ENCODE measurements at regions not wholly inside any gene's neighbourhood (a gene's known extent, or its start where the extent isn't known, plus 50 kb on each side); places are given as distances from the start of the nearest gene placed in this dataset.
"Not testable (repeated sequence)": the region's sequence is repeated elsewhere in the genome, so short reads cannot be mapped to it uniquely, and the experiment has no call there.

DNA sequence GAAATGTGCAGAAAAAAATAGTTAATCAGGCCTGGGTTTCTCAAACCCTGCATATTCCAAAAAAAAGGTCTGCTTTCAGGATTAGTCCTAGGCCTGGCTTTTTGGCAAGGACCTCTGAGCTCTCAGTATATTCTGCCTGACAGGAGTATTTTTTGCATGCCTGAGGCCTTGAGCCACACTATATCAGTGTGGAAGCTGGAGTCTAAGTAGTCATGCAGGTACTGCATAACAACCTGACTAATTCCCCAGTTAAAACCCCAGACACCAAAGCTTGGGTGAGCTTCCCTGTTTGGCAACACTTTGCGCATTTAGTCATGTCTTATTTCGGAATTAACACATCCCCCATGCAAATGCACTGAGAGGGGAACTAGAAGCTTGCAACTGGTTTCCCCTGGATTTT is 359.5 kb downstream of the CETN3 start:
- DNase-seq, result no peak

DNA sequence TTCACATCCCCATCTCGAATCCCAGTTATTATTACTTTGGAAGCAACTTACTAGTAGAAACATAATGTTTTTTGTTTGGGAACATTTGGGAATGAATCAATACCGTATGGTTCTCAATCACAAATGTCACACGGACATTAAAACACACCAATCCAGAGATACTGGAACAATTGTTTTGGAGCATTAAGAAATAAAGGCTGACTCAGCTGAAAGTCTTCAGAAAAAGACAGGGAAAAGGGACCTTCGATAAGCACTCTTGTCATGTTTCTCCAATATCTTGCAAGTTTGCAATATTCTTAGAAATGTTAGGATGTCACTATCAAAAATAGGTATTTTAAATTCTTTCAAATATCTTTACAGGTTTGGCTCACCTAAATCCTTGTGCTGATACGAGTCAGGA is 362.4 kb downstream of the CETN3 start:
- no peak for DNase-seq

DNA sequence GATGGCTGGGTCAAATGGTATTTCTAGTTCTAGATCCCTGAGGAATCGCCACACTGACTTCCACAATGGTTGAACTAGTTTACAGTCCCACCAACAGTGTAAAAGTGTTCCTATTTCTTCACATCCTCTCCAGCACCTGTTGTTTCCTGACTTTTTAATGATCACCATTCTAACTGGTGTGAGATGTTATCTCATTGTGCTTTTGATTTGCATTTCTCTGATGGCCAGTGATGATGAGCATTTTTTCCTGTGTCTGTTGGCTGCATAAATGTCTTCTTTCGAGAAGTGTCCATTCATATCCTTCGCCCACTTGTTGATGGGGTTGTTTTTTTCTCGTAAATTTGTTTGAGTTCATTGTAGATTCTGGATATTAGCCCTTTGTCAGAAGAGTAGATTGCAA is 369.5 kb downstream of the CETN3 start:
- not testable (repeated sequence) for DNase-seq

DNA sequence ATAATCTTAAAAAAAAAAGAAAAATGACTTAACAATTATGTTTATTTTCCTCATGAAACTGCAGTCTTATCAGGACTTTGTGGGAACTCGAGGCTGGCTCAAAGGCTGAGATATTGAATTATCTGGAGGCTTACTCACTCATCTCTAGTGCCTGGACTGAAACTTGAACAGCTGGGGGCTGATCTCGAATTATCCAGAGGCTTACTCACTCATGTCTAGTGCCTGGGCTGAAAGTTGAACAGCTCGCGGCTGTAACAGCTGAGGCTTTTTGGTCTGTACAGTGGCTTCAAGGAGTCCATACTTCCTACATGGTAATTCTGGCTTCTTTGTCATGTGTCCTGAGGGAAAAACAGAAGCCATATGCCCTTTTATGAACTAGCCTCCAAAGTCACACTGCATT is 371.9 kb downstream of the CETN3 start:
- no peak for DNase-seq

DNA sequence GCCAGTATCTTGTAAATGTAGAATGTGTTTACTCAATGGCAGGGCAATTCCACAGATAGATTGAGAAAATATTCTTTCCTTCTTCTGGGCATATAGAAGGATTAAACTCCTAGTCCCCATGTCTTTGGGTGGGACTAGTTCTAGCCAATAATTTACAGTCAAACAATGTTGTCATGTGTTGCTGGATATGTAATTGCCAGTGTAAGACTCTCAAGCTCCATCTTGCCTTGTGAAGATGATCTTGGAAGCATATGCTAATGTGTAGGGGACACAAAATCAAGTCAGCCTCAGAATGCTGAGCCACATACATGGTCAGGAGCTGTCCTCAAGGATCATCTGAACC is 386.9 kb downstream of the CETN3 start:
- DNase-seq, result no peak

DNA sequence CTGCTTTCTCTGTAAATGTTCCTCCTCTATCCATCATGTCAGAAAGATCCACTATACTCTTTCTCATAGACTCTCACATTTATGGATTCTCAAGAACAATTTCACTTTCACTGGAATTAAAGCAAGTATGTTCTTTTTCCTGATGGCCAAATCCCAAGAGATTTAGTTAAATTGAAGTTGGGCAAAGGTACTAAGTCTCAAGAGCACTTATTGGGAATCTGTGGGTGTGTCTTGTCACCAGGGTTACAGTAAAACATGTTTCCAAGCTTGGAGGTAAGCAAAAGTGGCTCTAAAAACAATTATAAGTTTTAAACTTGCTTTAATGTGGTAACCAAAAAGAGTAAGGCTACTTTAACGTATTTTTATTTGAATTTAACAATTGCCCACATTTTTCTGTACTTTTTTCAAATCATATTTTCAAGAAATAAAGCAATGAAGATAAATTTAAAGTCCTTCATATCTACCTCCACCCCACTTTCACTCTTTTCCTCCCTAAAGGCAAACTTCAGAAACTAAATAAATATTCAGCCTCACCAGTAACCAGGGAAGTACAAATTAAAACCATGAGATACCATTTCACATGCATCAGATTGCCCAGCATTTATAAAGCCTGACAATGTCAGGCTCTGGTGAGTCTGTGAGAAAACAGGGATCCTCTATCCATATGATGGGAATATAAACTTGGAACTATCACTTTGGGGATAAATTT is 387.4 kb downstream of the CETN3 start:
- DNase-seq, result no peak

DNA sequence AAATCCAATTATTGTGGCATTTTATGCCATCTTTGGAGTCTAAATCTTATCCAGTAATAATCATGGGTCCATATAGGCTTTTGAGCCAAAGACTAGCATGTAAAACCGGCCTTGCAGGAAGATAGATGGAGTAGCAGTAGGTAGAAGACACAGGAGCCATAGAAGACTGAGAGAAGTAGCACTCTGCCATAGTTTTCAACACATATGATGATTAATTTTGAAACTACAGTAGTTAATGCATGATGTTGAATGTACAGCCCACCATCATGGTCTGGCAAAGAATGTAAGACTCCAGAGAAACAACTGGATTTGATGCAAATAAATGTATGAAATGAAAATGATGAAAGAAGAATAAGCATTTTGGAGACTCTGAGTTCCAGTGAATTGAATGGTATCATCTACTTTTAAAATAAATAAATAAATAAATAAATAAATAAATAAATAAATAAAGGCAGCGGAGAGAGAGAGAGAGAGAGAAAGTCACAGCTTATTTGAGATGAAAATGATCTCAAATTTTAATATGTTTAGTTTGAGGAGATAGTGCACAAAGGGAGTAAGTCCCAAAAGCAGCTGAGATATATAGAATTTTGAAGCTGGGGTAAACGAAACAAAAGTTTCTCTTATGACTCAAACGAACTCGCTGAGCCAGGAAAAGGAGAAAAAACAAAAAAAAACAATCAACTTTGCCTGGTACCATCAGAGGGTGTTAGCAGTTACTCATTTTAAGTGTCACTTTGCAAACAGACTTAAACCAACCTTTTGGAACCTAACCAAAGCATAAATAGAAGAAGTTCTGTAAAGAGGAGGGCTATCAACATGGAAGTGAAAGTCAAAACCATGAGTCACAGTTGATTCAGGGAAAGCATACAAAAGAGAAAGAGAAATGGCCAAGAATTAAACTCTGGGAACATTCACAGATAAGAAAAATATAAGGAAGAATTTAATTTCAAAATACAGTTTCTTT is 388.7 kb downstream of the CETN3 start:
- no peak for DNase-seq

DNA sequence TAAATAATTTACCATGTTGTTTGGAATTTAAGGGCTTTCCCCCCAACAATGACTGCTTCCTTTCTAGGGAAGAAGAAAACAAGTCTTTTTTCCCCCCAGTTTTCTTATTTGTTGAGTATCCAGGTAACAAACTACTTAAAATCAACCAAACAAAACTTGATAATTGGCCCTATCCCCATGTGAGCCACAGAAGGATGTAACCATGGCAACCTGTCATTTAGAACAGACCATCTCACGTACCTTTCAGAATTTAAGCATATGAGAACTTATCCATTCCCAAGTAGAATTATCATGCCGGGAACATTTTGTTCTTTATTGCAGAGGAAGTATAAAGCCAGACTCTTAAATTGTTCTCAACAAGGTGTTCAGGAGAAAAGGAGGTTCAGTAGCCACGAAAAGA is 392.3 kb downstream of the CETN3 start:
- DNase-seq, result no peak

DNA sequence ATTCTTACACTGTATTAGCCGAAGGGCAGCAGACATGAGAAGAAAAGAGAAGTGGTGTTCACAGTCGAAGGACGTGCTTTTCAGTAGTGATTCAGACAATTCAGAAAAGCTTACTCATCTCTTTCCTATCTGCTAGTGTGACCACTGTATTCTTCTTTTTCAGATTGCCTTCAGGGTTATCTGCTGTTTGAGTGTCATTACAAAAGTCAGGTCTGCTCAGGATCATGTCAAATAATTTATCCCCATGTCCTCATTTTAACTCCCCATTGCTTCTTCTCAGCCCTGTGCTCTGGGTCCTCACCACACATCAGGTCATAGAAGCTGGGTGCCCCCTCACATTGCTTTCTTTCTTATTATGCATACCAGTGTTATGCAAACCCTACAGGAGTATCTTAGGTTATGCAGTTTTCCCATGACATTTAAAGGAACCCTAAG is 394.0 kb downstream of the CETN3 start:
- DNase-seq, result no peak

DNA sequence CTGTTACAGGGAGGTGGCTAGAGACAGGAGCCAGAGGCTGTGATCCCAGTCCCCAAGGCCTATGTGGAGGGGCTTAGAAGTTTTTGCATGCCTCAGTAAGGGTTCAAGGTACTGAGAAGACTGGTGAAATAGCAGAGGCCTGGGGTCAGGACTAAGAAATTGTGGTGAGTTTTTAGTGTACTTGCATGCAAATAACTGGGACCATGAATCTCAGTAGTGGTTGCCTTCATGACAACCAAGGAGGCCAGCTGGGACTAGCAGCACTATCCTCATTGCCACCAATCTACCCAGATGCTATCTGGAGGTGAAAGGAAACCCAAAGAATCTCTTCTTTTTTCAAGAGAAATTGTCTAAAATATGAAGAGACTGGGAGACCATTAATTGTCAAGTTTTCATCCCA is 395.1 kb downstream of the CETN3 start:
- DNase-seq, result no peak

DNA sequence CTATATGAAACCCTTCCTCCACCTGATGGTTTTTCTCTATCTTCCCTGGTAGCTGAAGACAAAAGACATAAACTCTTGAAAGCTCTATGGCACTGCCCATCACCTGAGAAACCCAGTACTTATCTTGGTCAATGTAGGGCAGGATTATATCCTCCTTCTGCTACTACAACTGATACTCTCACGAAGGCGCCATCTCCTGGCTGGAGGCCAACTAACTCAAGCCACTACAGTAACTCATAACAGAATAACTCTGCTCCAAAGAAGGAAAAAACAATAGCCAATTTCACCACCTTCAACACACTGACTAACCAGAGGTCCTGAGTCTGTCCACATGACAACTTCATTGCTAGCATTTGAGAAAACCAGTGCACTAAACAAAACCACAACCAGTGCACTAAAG is 409.2 kb downstream of the CETN3 start:
- DNase-seq, result no peak

DNA sequence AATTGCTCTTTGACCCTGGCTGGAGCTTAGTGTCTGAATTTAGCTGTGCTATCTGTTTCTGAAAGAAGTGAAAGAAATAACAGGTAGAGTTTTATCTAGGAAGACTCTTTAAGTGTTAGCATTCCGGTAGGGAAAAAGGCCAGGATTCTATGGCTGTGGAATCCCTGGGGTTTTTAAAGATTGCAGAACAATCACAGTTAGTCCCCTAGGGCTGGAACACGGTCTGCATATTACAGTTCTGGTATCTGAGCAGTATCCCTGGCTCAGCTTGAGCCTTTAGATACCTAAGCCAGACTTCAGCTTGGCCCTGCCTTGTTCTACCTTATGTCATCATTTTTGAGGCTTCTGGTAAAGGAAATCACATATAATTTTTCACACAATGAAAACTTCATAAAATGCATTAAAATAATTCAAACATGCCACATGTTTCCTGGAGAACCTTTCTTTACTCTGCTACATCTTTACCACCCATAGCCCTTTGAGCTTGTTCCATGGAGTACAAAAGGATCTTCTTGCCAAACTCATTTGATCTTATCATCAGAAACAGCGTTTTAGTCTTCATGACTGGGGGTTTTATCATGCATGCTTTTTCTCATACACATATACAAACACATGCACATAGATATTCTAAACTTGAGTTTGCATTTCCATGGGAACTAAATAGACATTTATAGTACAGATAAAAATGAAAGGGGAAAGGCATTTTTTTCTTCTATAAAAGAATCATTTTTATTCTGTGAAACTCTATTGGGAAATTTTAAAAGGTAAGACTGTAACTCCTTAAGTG is 410.8 kb downstream of the CETN3 start:
- DNase-seq, result no peak

DNA sequence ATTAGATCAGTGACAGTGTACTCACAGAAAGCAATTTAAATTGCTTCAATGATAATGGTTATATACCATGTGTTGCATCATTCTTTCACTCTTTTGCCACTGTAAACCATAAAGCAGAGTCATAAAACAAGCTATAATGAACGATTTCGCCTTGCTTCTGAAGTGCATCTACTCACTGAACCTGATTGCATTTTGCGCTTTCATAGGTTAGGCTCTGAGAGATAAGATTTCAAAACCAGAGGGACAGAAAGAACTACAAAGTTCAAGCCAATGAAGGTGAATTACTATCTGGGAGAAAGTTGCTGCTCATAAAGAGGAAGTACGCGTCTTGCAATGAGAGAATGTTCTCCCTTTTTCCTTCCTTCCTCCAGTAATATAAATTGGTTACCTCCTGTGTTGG is 412.7 kb downstream of the CETN3 start:
- no peak for DNase-seq

DNA sequence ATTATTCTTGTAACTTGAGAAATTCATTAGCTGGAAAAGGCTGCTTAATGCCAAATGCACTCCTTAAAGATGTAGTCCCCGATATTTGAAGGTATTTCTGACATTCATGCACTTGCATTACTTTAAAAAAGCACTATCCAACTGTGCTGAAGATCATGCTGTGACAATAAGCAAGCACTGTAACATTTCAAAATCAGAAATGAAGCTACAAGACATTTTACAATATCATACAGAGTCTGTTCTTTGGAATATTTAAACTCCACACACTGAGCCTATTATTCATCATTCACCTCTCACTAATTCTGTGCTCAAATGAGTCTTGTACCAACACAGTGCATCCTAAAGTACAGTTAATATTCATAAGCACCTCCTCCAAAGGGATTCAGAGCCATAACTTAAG is 413.2 kb downstream of the CETN3 start:
- DNase-seq, result no peak

DNA sequence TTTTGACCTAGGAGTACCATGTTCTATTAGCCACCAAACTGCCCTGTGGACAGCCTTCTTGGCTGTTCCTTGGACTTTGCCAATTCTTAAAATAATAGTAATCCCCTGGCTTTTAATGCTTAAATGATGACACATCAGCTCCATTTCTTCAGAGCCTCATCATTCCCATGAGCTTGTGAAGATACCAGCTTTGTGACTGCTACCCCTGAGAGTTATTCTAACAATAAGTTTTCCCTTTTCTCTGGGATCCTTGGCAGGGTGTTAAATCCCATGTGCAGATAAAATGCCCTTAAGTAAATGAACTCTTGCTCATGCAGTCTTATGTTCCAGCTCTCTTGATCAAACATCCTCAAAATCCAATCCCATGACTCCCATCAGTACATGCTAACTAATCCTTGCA is 415.3 kb downstream of the CETN3 start:
- no peak for DNase-seq

DNA sequence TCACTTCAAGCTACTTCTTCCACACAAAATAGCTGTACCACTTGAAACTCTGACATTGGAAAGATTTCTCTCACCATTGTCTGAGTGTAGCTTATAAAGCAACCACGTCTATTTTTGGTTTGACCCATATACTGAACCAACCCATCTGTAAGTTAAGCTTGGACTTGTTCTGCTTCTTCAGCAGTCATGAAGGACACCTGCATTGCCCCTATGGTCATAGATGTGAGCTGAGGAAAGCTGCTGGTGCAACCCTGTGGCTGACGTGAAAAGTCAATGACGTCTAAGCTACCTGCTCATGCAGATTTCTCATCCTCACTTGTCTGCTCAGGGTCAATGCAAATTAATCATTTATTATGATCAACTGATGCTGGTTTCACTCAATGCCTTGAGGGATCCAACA is 417.4 kb downstream of the CETN3 start:
- no peak for DNase-seq

DNA sequence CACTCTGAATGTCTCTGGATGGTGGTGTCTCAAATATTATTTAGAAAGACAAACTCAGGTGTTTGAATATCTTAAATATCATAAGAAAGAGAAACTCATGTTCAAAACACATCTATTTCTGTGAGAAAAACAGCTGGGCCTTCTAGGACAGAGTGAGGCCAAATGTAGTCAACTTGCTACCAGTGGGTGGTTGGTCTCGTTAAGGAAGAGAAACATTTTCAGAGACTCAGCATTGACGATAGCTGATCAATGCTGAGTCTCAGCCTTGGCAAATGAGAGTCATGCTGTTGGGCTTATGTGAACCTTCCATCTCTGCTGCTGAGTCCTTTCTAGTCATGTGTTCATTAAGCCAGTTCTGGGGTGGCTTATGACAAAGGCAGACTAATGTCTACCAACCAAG is 418.0 kb downstream of the CETN3 start:
- no peak for DNase-seq

DNA sequence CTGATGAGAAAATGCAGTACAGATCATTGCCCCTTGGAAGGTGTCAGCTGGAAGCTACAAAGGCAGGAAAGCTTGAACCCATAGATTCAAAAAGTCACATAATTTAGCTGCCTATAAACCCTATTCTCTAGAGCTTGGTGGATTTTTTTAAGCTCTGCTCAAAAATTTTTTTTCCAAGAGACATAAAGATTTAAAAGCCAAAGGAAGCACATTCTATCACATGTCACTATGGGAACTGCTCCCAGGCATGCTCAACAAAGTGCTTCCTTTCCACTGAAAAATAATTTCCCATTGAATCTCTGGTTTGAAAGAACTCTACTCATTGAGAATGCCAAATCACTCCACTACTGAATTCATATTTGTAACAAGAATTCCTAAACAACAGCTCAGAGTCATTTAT is 419.8 kb downstream of the CETN3 start:
- DNase-seq, result no peak

DNA sequence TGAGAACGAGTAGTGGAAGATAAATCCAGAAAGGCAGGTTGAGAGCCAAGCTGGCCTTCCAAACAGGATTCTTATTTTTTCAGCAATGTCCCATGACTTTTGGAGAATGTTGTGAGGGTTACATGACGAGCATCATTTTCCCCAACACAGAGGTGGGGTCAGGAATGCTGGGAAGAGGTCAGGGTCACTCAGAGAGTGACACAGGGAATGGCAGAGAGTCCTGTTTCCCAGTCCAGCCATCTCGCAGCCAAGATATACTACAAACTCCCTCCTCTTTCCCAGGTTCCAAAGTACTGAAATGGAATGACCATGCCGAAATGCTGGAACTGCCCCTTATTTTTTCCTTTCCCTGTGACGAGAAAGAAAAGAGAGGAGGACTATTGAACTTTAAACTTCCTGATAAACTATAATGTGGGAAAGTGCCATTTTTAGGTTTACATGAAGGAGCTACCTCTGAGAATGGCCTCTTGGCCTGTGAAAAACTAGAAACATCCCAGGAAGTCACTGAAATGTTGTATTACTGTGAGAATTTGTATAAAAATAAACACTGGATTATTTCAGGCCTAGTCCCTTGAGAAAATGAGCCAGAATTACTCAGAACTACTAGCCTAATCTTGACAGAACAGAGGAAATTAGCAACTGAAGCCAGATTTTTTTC is 420.4 kb downstream of the CETN3 start:
- no peak for DNase-seq

DNA sequence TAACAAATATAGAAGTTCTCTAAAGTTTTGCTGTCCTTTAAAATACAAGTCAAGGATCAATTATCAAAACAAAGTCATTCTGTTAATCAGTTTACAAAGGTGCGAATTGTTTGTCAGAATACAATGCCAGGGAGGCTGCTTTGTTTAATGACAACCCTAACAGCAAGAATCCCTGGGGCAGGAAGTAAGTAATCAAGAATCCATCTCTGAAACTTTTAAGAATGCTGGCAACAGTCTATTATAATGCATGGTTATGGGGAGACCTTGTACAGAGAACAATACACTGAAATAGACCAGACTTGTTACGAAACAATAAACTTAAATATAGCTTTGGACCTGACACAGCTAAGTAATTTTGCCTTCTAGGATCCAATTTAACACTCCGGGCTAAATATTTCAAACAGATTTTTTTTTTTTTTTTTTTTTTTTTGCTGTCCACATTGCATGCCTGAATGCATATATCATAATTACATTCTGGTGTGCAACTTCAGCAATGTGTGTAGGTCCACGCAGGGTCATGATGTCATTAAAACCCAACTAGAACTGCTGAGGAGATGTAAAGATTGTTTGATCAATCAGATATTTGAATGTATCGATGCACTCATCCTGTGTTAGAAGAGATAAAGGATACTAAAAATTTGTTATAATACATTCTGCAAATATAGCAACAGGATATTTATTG is 421.3 kb downstream of the CETN3 start:
- no peak for DNase-seq

DNA sequence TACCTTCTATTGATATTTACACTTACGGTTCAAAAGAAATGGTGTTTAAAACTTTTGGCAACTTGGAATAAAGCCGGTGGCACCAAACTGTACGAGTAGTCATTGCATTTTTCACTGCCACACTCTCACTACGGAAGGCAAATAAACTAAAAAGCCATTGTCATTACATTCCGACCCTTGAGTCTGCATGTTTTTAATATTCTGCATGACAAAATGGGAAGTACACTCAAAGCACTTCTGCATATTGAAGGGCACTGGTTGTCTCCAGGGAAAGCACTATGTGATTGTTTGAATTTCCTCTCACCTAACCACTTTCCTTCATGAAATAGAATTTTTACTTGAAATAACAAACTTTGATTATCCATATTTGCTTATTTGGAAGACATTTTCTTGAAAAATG is 426.3 kb downstream of the CETN3 start:
- no peak for DNase-seq

All from DMS79 treated with DMSO at 0.1 percent for 48 hours (cell line).